Testis (tissue), 2 donors: ENCODE measurements at regions not wholly inside any gene's neighbourhood (a gene's known extent, or its start where the extent isn't known, plus 50 kb on each side); places are given as distances from the start of the nearest gene placed in this dataset.

Experiments used
- DNase-seq: peaks from one replicate; pipeline ENCODE4 v3.0.0-alpha.2; 2019
- H3K27ac ChIP-seq, 2 donors: fragments of 200-600 bp; sonication (generic); one replicate each; pipeline ENCODE4 v1.5.1; 2019
- H3K27me3 ChIP-seq: fragments of 200-600 bp; sonication (generic); one replicate; pipeline ENCODE4 v1.5.1; 2019
- H3K36me3 ChIP-seq: fragments of 200-600 bp; sonication (generic); one replicate; pipeline ENCODE4 v1.5.1; 2017; ENCODE audit warnings: low read depth; ENCODE audit errors: missing control alignments
- H3K4me1 ChIP-seq: fragments of 200-600 bp; sonication (generic); one replicate; pipeline ENCODE4 v1.5.1; 2019
- H3K4me3 ChIP-seq, 2 donors: fragments of 200-600 bp; sonication (generic); one replicate each; pipeline ENCODE4 v1.5.1; 2017 to 2019
- H3K9me3 ChIP-seq: fragments of 200-600 bp; sonication (generic); one replicate; pipeline ENCODE4 v1.5.1; 2017
- POLR2A ChIP-seq: fragments of 450-650 bp; IDR thresholded peaks from one replicate; pipeline ENCODE4 v1.6.1; 2017; ENCODE audit warnings: antibody characterized with exemption, mild to moderate bottlenecking, moderate library complexity
- WGBS, 2 donors: methylation state at CpG; one replicate each; pipeline ENCODE4 v1.1.5; 2018; 5-methylcytosine and 5-hydroxymethylcytosine counted together
- intact Hi-C: fragments of 100-400 bp; cut with DNase I; formaldehyde crosslinking; loops from one replicate; pipeline ENCODE4 v1.15.1; 2023; ENCODE audit warnings: low total_unique reads
- TF ChIP-seq, protein P1 (sequence below), 3 experiments: fragments of 450-650 bp in 2 of 3; fragments of 200-600 bp in 1 of 3; sonication (generic) in 1 of 3; IDR thresholded peaks; one replicate each; pipeline ENCODE4 v1.5.1; 2016 to 2019; ENCODE audit warnings: antibody characterized with exemption in 3 of 3, mild to moderate bottlenecking in 2 of 3, moderate library complexity in 1 of 3

GRCh38 chr12:97921979-97922722, 459.5 kb downstream of the RMST start:
- H3K36me3 ChIP-seq, result no peaks in the 10 kb centered on the region
- no peak overlapping the region for H3K27ac ChIP-seq
- H3K27me3 ChIP-seq, result no peaks in the 10 kb centered on the region
- H3K4me3 ChIP-seq, result no peak overlapping the region
- intact Hi-C loops, result no loop called here
- 38 to 76% methylated on average over 1 of the region's 1 CpG for WGBS, 2 donors
- no peaks in the 10 kb centered on the region for H3K9me3 ChIP-seq
- no peaks in the 10 kb centered on the region for H3K4me1 ChIP-seq
- no peak for TF ChIP-seq POLR2A
- TF ChIP-seq, protein P1, sequence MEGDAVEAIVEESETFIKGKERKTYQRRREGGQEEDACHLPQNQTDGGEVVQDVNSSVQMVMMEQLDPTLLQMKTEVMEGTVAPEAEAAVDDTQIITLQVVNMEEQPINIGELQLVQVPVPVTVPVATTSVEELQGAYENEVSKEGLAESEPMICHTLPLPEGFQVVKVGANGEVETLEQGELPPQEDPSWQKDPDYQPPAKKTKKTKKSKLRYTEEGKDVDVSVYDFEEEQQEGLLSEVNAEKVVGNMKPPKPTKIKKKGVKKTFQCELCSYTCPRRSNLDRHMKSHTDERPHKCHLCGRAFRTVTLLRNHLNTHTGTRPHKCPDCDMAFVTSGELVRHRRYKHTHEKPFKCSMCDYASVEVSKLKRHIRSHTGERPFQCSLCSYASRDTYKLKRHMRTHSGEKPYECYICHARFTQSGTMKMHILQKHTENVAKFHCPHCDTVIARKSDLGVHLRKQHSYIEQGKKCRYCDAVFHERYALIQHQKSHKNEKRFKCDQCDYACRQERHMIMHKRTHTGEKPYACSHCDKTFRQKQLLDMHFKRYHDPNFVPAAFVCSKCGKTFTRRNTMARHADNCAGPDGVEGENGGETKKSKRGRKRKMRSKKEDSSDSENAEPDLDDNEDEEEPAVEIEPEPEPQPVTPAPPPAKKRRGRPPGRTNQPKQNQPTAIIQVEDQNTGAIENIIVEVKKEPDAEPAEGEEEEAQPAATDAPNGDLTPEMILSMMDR (IDR thresholded peaks at IDR 0.05), result no peak
- DNase-seq, result no peak

DNA sequence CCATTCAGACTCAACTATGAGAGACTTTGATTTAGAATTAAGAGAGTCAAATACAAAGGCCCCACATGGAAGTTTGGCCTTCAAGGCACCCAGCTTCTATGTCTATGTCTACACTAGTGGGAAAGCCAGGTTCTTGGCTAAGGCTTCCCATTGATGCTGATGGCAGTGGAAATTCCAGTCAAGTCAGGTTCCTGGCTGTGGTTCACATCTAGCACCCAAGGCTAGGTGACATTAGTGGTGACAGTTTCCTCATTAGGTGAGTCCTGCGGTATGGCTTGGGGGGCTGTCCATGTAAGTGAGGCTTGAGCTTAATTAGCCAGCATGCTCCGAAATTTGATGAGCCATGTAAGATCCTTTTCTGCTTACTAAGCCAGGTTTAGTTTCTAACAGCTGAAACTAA, 460.9 kb downstream of the RMST start:
- Histone ChIP-seq H3K27me3 (no peaks in the 10 kb centered on the region), H3K36me3 (no peaks in the 10 kb centered on the region), H3K4me1 (no peaks in the 10 kb centered on the region), H3K4me3 (no peak overlapping the region), H3K27ac (no peak overlapping the region), H3K9me3 (no peaks in the 10 kb centered on the region)
- 90 to 95% methylated on average over 2 of the region's 2 CpGs for WGBS, 2 donors
- no peak for DNase-seq
- TF ChIP-seq POLR2A, result no peak
- TF ChIP-seq, protein P1 (IDR thresholded peaks at IDR 0.05), result no peak
- intact Hi-C loops, result no loop called here

DNA sequence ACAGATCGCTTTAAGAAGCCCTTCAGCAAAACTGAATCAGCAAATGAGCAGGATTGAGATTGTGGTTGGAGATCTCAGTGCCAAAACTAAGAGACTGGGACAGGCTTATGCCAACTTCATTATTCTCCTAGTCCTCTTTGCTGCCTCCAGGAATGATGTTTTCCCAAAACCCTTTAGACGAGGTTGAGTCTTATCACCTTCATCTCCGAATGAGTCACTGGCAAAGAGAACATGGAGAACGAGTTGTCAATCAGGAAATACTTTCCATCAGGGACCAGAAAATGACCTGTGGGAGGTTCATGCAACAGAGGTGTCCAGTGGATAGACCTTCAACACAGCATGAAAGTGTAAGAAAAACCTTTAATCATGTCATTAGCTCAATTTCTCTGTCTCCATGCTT, 461.5 kb downstream of the RMST start:
- DNase-seq, result no peak
- no peaks in the 10 kb centered on the region for H3K9me3 ChIP-seq
- no peak overlapping the region for H3K27ac ChIP-seq
- intact Hi-C loops, result no loop called here
- no peaks in the 10 kb centered on the region for H3K4me1 ChIP-seq
- WGBS, 2 donors, result 84 to 90% methylated on average over 4 of the region's 4 CpGs
- H3K4me3 ChIP-seq, result no peak overlapping the region
- no peaks in the 10 kb centered on the region for H3K27me3 ChIP-seq
- H3K36me3 ChIP-seq, result no peaks in the 10 kb centered on the region
- TF ChIP-seq, protein P1 (IDR thresholded peaks at IDR 0.05), result no peak

GRCh38 chr12:97927977-97928376, 465.4 kb downstream of the RMST start:
- Histone ChIP-seq H3K4me3 (no peak overlapping the region), H3K9me3 (no peaks in the 10 kb centered on the region), H3K4me1 (no peaks in the 10 kb centered on the region), H3K27ac (no peak overlapping the region), H3K36me3 (no peaks in the 10 kb centered on the region), H3K27me3 (no peaks in the 10 kb centered on the region)
- TF ChIP-seq, protein P1 (IDR thresholded peaks at IDR 0.05), result no peak
- TF ChIP-seq POLR2A, result no peak
- 86 to 88% methylated on average over 6 of the region's 6 CpGs for WGBS, 2 donors
- DNase-seq, result no peak
- intact Hi-C loops, result no loop called here

DNA sequence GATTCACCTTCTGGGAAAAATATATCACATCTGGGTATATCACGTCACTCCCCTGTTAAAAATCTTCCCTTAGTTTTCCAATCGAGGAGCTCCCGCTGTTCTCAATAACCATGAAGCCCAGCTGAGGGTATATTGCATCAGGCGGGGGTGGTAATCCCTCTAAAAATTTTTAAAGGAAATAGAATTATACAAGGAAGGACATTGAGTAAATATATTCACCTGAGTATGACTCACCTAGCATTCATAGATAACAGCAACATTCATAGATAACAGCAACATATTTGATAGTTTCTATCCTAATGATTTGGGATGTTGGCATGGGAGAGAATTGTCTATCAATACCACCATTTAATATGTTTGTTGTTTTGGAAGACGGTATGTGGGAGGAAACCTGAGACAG, 473.6 kb downstream of the RMST start:
- WGBS, 2 donors, result 79 to 87% methylated on average over 5 of the region's 5 CpGs
- Histone ChIP-seq H3K27me3 (no peaks in the 10 kb centered on the region), H3K4me3 (no peak overlapping the region), H3K9me3 (no peaks in the 10 kb centered on the region), H3K4me1 (no peaks in the 10 kb centered on the region), H3K36me3 (no peaks in the 10 kb centered on the region), H3K27ac (no peak overlapping the region)
- TF ChIP-seq, protein P1 (IDR thresholded peaks at IDR 0.05), result no peak
- no peak for TF ChIP-seq POLR2A
- intact Hi-C loops, result no loop called here
- no peak for DNase-seq
